Skeletal muscle satellite cell (primary cell): ENCODE measurements at regions not wholly inside any gene's neighbourhood (a gene's known extent, or its start where the extent isn't known, plus 50 kb on each side); places are given as distances from the start of the nearest gene placed in this dataset.

Experiments used
- H3K27me3 ChIP-seq: 2 replicates; pipeline ENCODE4 v1.7.0; 2013; ENCODE audit warnings: low read length; ENCODE audit not compliant: control insufficient read depth, insufficient read depth
- H3K36me3 ChIP-seq: 2 replicates; pipeline ENCODE4 v1.7.0; 2013; ENCODE audit warnings: mild to moderate bottlenecking, control low read depth, low read length; ENCODE audit not compliant: insufficient read depth
- H3K4me1 ChIP-seq: 2 replicates; pipeline ENCODE4 v1.7.0; 2013; ENCODE audit warnings: low read length; ENCODE audit not compliant: control insufficient read depth, insufficient read depth
- H3K4me2 ChIP-seq: 2 replicates; pipeline ENCODE4 v1.7.0; 2013; ENCODE audit warnings: mild to moderate bottlenecking, low read length
- H3K4me3 ChIP-seq: 2 replicates; pipeline ENCODE4 v1.7.0; 2013; ENCODE audit warnings: low read length
- H3K9ac ChIP-seq: 2 replicates; pipeline ENCODE4 v1.7.0; 2013; ENCODE audit warnings: mild to moderate bottlenecking, low read depth, low read length, moderate library complexity
- H3K9me3 ChIP-seq: replicated peaks from 2 replicates; pipeline ENCODE4 v1.7.0; 2013; ENCODE audit warnings: mild to moderate bottlenecking, control low read depth, low read length

DNA sequence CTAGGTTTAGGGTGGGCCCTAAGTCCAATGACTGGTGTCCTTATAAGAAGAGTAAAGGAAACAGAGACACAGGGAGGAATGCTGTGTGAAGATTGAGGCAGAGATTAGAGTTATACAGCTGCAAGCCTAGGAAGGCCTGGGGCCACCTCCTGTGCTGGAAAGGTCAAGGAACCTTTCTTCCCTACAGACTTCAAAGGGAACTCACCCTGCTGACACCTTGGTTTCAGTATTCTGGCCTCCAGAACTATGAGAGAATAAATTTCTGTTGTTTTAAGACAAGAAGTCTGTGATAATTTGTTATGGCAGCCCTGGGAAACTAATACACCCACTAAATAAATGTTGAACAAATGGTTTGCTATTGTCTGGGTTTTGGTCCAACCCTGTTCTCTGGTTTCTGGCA, 102.3 kb upstream of the NEUROD1 start:
- H3K9ac ChIP-seq = no peak overlapping the region
- no peaks in the 10 kb centered on the region for H3K9me3 ChIP-seq
- peaks cover 50% of the 10 kb centered on the region for H3K4me1 ChIP-seq
- no peaks in the 10 kb centered on the region for H3K36me3 ChIP-seq
- no peak overlapping the region for H3K4me2 ChIP-seq
- H3K27me3 ChIP-seq = no peaks in the 10 kb centered on the region
- no peak overlapping the region for H3K4me3 ChIP-seq

- H3K27me3 ChIP-seq = no peaks in the 10 kb centered on the region
- H3K36me3 ChIP-seq = no peaks in the 10 kb centered on the region
- peak overlapping the region; percentile 30 for H3K4me2 ChIP-seq
- H3K9me3 ChIP-seq = no peaks in the 10 kb centered on the region
- H3K4me1 ChIP-seq = peaks cover 54% of the 10 kb centered on the region
- no peak overlapping the region for H3K4me3 ChIP-seq
- H3K9ac ChIP-seq = no peak overlapping the region
These were observed 104.2 kb upstream of the NEUROD1 start for GRCh38 chr2:181784556-181784955.

GRCh38 chr2:181785691-181786344, 105.5 kb upstream of the NEUROD1 start:
- no peaks in the 10 kb centered on the region for H3K9me3 ChIP-seq
- H3K4me3 ChIP-seq = no peak overlapping the region
- no peaks in the 10 kb centered on the region for H3K27me3 ChIP-seq
- peak overlapping the region; percentile 60 for H3K4me2 ChIP-seq
- peaks cover 53% of the 10 kb centered on the region for H3K4me1 ChIP-seq
- peak overlapping the region; percentile 13 for H3K9ac ChIP-seq
- H3K36me3 ChIP-seq = no peaks in the 10 kb centered on the region

- H3K4me2 ChIP-seq = peak overlapping the region; percentile 60
- H3K4me3 ChIP-seq = peak overlapping the region; percentile 20
- no peaks in the 10 kb centered on the region for H3K27me3 ChIP-seq
- H3K9me3 ChIP-seq = no peaks in the 10 kb centered on the region
- peaks cover 55% of the 10 kb centered on the region for H3K4me1 ChIP-seq
- H3K9ac ChIP-seq = peak overlapping the region; percentile 9
- H3K36me3 ChIP-seq = no peaks in the 10 kb centered on the region
These were observed 104.9 kb upstream of the ITPRID2 start for GRCh38 chr2:181786371-181787228.

DNA sequence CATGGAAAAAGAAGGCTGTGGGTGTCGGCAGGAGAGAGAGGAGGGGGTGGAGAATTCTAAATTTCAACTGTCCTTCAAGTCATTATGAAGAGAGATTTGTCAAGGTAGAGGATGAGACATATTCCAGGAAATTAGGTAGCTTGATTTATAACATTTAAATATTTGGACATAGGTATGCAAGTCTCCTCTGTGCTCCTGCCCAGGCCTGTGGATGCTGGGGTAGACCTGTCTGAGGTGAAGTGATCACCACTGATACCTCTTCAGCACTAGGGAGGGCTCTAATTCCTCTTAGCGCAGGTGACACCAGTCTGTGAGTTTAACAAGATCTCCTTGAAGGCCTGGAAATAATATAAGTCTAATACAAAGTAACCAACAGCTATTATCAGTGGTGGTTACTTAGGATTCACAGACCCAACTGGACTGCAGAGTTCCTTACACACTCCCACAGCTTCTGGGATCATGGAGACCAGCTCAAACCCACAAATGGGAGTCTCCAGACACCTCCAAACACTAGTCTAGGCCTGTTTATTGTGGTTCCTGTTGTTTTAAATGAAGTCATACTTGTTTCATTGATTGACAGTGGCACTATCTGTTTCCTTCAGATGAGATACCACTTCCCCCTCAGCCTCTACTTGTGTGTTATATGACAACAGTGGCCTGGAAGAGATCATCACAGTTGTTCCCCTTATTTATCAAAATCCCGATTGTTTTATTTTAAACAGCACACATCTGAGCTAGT, 104.1 kb upstream of the ITPRID2 start:
- Histone ChIP-seq H3K9me3 (no peaks in the 10 kb centered on the region), H3K27me3 (no peaks in the 10 kb centered on the region), H3K4me1 (peaks cover 63% of the 10 kb centered on the region), H3K9ac (no peak overlapping the region), H3K4me2 (no peak overlapping the region), H3K4me3 (no peak overlapping the region), H3K36me3 (no peaks in the 10 kb centered on the region)

DNA sequence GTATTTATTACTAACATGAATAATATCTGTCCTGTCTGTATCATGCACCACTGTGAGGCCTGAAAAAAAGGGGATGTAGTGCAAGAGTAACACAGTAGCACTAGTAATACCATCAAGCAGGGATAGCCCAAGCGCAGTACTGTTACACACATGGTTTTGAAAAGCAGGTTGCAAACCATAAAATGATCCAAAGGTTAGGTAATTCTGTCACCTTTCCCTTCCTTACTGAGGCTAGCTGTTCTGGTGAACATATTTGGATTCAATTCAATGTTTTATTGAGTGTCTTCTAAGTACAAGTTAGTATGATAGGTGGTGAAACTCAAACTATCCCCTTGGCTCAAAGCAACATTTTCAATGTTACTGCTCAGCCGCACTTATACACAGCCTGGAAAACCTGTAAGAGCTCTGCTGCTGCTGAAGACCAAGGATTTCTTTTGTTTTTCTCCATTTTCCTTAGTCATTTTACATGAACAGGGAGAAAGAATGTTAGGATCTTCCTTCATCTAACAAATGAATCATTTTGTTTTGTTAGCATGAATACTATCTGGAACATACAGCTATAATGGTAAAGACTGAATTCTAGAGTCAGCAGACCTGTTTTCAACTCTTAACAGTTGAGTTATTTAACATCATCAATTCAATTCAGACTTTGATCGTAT, 102.5 kb upstream of the ITPRID2 start:
- Histone ChIP-seq H3K9ac (no peak overlapping the region), H3K36me3 (no peaks in the 10 kb centered on the region), H3K27me3 (no peaks in the 10 kb centered on the region), H3K9me3 (no peaks in the 10 kb centered on the region), H3K4me3 (no peak overlapping the region), H3K4me1 (peaks cover 61% of the 10 kb centered on the region), H3K4me2 (peak overlapping the region; percentile 40)

DNA sequence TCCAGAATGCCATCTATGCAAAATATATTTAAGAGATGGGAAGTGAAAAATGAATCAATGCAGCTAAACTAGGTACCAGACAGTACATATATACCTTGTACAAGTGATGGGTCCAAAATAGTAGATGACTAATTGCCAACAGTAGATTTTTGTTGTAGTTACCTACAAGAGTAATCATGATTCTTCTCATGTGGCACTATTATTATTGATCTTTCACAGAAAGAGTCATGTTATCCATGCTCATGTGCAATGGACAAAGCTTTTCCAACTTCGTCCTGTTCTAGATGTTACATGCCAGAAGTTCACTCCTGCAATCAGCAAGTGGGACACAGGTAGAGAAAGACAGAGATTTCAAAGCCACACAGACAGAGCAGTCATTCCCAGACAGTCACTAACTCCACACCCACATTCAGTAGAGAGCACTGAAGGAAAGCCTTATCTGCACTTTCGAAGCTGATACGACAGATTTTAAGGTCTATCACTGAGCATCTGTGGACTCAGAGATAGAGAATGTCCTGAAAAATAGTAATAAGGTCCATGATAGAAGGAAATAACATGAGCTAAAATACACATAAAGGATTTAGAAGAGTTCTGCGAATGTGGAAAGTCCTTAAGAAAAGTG, 101.6 kb upstream of the ITPRID2 start:
- Histone ChIP-seq H3K4me3 (no peak overlapping the region), H3K27me3 (no peaks in the 10 kb centered on the region), H3K9ac (no peak overlapping the region), H3K9me3 (no peaks in the 10 kb centered on the region), H3K4me1 (peaks cover 52% of the 10 kb centered on the region), H3K4me2 (no peak overlapping the region), H3K36me3 (no peaks in the 10 kb centered on the region)

DNA sequence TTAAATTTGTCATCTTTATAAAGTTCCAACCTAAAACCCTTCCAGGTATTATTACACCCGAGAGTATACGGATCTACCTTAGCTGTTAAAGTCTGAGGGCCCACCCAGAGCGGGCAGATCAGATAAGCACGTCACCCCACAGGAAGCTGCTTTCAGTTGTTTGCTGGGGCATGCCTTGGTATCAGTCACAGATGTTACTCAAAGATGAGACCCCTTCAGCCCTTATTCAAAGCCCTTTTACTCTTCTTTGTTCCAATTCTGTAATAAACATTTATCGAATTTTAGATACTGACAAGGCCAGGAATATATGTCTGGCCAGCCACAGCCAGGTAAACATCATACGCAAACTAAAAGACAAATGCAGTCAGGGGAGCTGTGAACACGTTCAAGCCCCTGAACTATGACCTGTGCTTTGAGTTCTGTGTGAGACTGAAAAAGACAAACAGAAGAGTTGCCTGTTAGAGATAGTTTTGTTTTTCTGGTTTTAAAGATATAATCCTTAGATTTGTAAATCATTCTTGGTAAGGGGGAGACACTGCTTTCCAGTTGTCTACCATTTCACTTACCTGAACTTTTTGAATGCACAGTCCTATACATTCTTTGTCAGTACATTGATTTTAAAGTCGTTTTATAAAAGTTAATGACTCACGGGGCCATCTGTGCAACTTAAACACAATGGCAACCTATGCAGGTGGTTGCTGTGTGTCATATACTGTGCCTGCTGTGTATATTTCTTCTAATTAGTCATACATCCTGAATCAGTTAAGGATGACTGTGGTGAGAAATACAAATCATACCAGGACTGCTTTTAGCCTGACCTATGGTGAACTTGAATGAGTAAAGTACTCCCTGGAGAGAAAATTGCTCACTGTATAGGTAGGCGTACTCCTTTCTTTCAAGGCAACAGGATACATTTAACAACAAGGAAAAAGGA, 100.5 kb upstream of the ITPRID2 start:
- peak overlapping the region; percentile 28 for H3K9ac ChIP-seq
- H3K9me3 ChIP-seq = no peaks in the 10 kb centered on the region
- peak overlapping the region; percentile 41 for H3K4me2 ChIP-seq
- peaks cover 42% of the 10 kb centered on the region for H3K4me1 ChIP-seq
- H3K27me3 ChIP-seq = no peaks in the 10 kb centered on the region
- H3K4me3 ChIP-seq = peak overlapping the region; percentile 5
- no peaks in the 10 kb centered on the region for H3K36me3 ChIP-seq

DNA sequence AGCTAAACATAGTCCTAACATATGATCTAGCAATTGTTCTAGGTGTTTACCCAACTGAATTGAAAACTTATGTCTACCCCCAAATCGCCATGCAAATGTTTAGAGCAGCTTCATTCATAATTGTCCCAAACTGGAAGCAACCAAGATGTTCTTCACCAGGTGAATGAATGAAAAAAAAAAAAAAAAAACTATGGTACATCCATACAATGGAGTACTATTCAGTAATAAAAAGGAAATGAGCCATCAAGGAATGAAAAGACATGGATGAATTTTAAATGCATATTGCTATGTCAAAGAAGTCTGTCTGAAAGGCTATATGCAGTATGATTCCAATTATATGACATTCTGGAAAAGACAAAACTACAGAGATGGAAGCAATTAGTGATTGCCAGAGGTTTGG, 98.6 kb upstream of the ITPRID2 start:
- Histone ChIP-seq H3K9ac (no peak overlapping the region), H3K27me3 (no peaks in the 10 kb centered on the region), H3K4me2 (no peak overlapping the region), H3K36me3 (no peaks in the 10 kb centered on the region), H3K9me3 (no peaks in the 10 kb centered on the region), H3K4me3 (no peak overlapping the region), H3K4me1 (peaks cover 34% of the 10 kb centered on the region)

- H3K9ac ChIP-seq = no peak overlapping the region
These were observed 93.5 kb upstream of the ITPRID2 start for GRCh38 chr2:181798022-181798421.

More at GRCh38 chr2:181798022-181798421, 93.5 kb upstream of the ITPRID2 start:
- H3K27me3 ChIP-seq = no peaks in the 10 kb centered on the region
- no peak overlapping the region for H3K4me2 ChIP-seq
- H3K4me1 ChIP-seq = no peaks in the 10 kb centered on the region
- H3K36me3 ChIP-seq = no peaks in the 10 kb centered on the region
- H3K4me3 ChIP-seq = no peak overlapping the region
- H3K9me3 ChIP-seq = no peaks in the 10 kb centered on the region
